ENCODE measurements at regions not wholly inside any gene's neighbourhood (a gene's known extent, or its start where the extent isn't known, plus 50 kb on each side); places are given as distances from the start of the nearest gene placed in this dataset.

- TF ChIP-seq CTCF (IDR thresholded peaks at IDR 0.05) (no peak), POLR2A (IDR thresholded peaks at IDR 0.05) (no peak)
Measured at GRCh38 chr4:125010796-125011503, 298.4 kb upstream of the ANKRD50 start.

All from adrenal gland (tissue), 5 donors.